GM12891 (cell line): ENCODE measurements at regions not wholly inside any gene's neighbourhood (a gene's known extent, or its start where the extent isn't known, plus 50 kb on each side); places are given as distances from the start of the nearest gene placed in this dataset.

Experiments used
- POLR2A ChIP-seq: IDR thresholded peaks from 2 replicates; pipeline ENCODE4 v1.6.1; 2011; ENCODE audit warnings: low read depth, low read length, control low read depth
- POLR2AphosphoS5 ChIP-seq: IDR thresholded peaks from 2 replicates; pipeline ENCODE4 v1.6.1; 2011; ENCODE audit warnings: low read depth, low read length, control low read depth
- SPI1 ChIP-seq: IDR thresholded peaks from 2 replicates; pipeline ENCODE4 v1.6.1; 2011; ENCODE audit warnings: low read depth, low read length, control low read depth

DNA sequence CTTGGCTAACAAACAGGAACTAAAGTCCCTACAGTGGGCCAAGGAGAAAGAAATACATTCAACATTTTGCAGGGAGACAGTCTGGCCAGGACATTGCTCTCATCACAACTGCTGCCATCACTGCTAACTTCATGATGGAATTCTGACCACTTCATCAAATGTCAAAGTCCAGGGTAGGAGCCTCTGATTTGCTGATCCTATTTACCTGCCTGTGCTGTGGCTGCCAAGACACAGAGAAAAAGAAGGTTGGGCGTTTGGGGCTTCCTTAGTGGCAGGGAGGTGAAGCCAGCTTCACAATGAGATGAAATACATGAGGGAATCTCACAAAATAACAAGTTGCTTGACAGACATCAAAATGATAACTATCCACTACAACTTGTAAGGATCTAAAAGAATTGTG lies 343.9 kb upstream of the CADM1 start:
- no peak for TF ChIP-seq POLR2A
- TF ChIP-seq POLR2AphosphoS5 = no peak
- TF ChIP-seq SPI1 = no peak
